K562 (cell line): ENCODE measurements at regions not wholly inside any gene's neighbourhood (a gene's known extent, or its start where the extent isn't known, plus 50 kb on each side); places are given as distances from the start of the nearest gene placed in this dataset.

ENCODE experiments used
- CTCF ChIP-seq, 3 experiments: IDR thresholded peaks in 2 of 3; conservative IDR thresholded peaks in 1 of 3; 2 replicates each; pipeline ENCODE4 v1.5.1; 2011 to 2012; ENCODE audit warnings: low read length in 3 of 3, mild to moderate bottlenecking in 3 of 3, control low read depth in 2 of 3, improper control_type of control experiment in 1 of 3, inconsistent platforms in 1 of 3, low read depth in 1 of 3, mixed read lengths in 1 of 3, moderate library complexity in 1 of 3; ENCODE audit not compliant: insufficient read depth in 2 of 3
- E4F1 ChIP-seq: fragments of 250-450 bp; sonication (Bioruptor Pico); IDR thresholded peaks from 2 replicates; pipeline ENCODE4 v1.5.0; 2021; ENCODE audit warnings: mild to moderate bottlenecking, borderline replicate concordance
- FOXK2 ChIP-seq, 2 experiments: fragments of 450-650 bp; IDR thresholded peaks in 1 of 2; conservative IDR thresholded peaks in 1 of 2; 2 replicates each; pipeline ENCODE4 v1.6.1; 2016; ENCODE audit warnings: low read depth in 2 of 2, mild to moderate bottlenecking in 1 of 2
- NR3C1 ChIP-seq: sonication (generic); formaldehyde crosslinking; IDR thresholded peaks from 2 replicates; pipeline ENCODE4 v1.8.1; 2022; ENCODE audit warnings: missing genetic modification reagents
- ZNF583 ChIP-seq: fragments of 250-450 bp; sonication (Bioruptor Pico); IDR thresholded peaks from 2 replicates; pipeline ENCODE4 v1.4.0; 2020
- ZZZ3 ChIP-seq: fragments of 450-650 bp; IDR thresholded peaks from 2 replicates; pipeline ENCODE4 v1.6.1; 2016; ENCODE audit warnings: antibody characterized with exemption, mild to moderate bottlenecking, moderate library complexity
- TF ChIP-seq, protein P1 (sequence below): sonication (generic); formaldehyde crosslinking; IDR thresholded peaks from 2 replicates; pipeline ENCODE4 v1.8.0; 2022; ENCODE audit warnings: mild to moderate bottlenecking, missing genetic modification reagents
- TF ChIP-seq, protein P2 (sequence below): fragments of 250-450 bp; sonication (Bioruptor Pico); IDR thresholded peaks from 2 replicates; pipeline ENCODE4 v1.5.0; 2020; ENCODE audit warnings: mild to moderate bottlenecking

DNA sequence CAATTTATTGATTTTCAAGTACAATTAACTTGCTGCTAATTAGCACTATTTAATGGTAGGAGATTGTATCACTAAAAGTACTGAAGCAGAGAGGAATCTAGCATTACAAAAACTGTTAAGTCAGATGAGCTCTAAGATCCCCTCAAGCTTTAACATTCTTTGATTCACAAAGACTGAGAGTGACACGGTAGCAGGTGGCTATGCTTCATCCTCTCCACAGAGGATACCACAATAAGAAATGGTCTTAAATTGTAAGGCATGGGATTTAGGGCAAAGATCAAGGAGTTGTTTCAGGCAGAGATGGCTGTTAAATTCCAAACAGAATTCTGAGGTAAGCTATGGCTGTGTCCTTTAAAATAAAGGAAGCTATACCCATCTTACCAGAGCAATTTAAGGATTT lies 67.8 kb upstream of the BEND6 start:
- no peak for TF ChIP-seq ZNF583 (CRISPR knock-in tag)
- no peak for TF ChIP-seq NR3C1 (CRISPR knock-in tag)
- TF ChIP-seq CTCF (IDR thresholded peaks at IDR 0.05 in 2 of 3, conservative IDR thresholded peaks at IDR 0.05 in 1 of 3; ENCODE audit: insufficient read depth in 2 of 3, low read depth in 1 of 3, low read length in 3 of 3), result no peak
- no peak for TF ChIP-seq E4F1 (CRISPR knock-in tag)
- TF ChIP-seq FOXK2 (conservative IDR thresholded peaks at IDR 0.05 in 1 of 2, IDR thresholded peaks at IDR 0.05 in 1 of 2; ENCODE audit: low read depth in 2 of 2), result no peak
- TF ChIP-seq, protein P1, sequence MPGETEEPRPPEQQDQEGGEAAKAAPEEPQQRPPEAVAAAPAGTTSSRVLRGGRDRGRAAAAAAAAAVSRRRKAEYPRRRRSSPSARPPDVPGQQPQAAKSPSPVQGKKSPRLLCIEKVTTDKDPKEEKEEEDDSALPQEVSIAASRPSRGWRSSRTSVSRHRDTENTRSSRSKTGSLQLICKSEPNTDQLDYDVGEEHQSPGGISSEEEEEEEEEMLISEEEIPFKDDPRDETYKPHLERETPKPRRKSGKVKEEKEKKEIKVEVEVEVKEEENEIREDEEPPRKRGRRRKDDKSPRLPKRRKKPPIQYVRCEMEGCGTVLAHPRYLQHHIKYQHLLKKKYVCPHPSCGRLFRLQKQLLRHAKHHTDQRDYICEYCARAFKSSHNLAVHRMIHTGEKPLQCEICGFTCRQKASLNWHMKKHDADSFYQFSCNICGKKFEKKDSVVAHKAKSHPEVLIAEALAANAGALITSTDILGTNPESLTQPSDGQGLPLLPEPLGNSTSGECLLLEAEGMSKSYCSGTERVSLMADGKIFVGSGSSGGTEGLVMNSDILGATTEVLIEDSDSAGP (CRISPR knock-in tag), result no peak
- TF ChIP-seq, protein P2, sequence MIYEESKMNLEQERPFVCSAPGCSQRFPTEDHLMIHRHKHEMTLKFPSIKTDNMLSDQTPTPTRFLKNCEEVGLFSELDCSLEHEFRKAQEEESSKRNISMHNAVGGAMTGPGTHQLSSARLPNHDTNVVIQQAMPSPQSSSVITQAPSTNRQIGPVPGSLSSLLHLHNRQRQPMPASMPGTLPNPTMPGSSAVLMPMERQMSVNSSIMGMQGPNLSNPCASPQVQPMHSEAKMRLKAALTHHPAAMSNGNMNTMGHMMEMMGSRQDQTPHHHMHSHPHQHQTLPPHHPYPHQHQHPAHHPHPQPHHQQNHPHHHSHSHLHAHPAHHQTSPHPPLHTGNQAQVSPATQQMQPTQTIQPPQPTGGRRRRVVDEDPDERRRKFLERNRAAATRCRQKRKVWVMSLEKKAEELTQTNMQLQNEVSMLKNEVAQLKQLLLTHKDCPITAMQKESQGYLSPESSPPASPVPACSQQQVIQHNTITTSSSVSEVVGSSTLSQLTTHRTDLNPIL (CRISPR knock-in tag), result no peak
- no peak for TF ChIP-seq ZZZ3
